GM19463 (cell line): ENCODE measurements at regions not wholly inside any gene's neighbourhood (a gene's known extent, or its start where the extent isn't known, plus 50 kb on each side); places are given as distances from the start of the nearest gene placed in this dataset.
"Not testable (repeated sequence)": the region's sequence is repeated elsewhere in the genome, so short reads cannot be mapped to it uniquely, and the experiment has no call there.

Experiments
- ATAC-seq: cut with Tn5 transposase; IDR thresholded peaks from one replicate; pipeline ENCODE4 v1.9.1; 2021; ENCODE audit warnings: mild to moderate bottlenecking, moderate library complexity; ENCODE audit not compliant: unreplicated experiment

GRCh38 chr4:165813606-165814005 lies 59.4 kb upstream of the TLL1 start:
- ATAC-seq, result no peak

GRCh38 chr4:165814256-165815020 lies 58.6 kb upstream of the TLL1 start:
- ATAC-seq, result no peak

GRCh38 chr4:165819126-165819525 lies 53.9 kb upstream of the TLL1 start:
- not testable (repeated sequence) for ATAC-seq
